Activated naive CD4-positive, alpha-beta T cell (primary cell): ENCODE measurements at regions not wholly inside any gene's neighbourhood (a gene's known extent, or its start where the extent isn't known, plus 50 kb on each side); places are given as distances from the start of the nearest gene placed in this dataset.

Experiments used
- DNase-seq, 4 experiments: peaks; one replicate each; lab custom pipeline; 2025; lab: John Stamatoyannopoulos, UW

DNA sequence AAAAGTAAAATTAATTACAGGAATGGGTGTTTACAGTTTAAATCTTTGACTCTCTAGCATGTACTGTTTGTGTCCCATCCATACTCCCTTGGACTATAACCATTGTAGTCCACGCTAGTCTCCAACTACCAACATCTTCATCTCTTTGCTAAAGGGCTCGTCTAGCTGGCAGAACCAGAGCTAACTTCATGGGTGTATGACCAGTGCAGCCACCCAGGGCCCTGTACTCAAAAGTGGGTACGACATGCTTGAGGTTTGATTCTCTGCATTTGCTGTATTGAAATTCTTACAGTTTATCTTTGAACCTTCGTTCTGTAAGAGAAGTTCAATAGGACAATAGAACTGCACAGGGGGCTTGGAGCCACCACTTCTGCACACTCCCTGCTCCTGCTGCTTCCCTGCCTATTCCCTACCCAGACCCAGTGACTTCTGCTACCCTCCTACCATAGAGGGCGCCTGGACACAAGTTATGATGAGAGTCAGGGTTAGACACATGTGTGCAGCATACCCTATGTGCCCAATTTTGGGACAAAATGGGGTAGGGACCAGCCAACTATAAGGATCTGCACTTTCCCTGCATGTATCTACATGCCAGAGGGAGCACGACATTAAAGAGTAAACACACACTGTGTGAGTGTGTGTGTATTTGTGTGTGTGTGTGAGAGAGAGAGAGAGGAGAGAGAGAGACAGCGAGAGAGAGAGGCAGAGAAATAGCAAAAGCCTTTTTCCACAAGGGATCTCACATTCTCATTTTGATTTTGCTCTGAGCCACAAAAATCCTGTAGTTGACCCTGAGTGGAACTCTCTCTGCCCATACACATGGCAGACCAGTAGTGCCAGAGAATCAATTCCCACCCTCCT is 59.0 kb upstream of the NECTIN3 start:
- no peak for DNase-seq
